Head of caudate nucleus (tissue), 42 donors: ENCODE measurements at regions not wholly inside any gene's neighbourhood (a gene's known extent, or its start where the extent isn't known, plus 50 kb on each side); places are given as distances from the start of the nearest gene placed in this dataset.
"Not testable (repeated sequence)": the region's sequence is repeated elsewhere in the genome, so short reads cannot be mapped to it uniquely, and the experiment has no call there.

Experiments
- DNase-seq, 42 donors: peaks; one replicate each; pipeline versions ENCODE4 v3.0.0 to v3.0.0-alpha.2; 2020 to 2021; ENCODE audit warnings: mixed read lengths in 7 of 42
- intact Hi-C: fragments of 100-400 bp; cut with DNase I; formaldehyde crosslinking; loops from one replicate; pipeline ENCODE4 v1.15.0; 2022

GRCh38 chr12:114056351-114056750 lies 90.2 kb upstream of the RBM19 start:
- intact Hi-C loops, DNase-seq: not testable (repeated sequence)

GRCh38 chr12:114054982-114055381 lies 88.9 kb upstream of the RBM19 start:
- no peak for DNase-seq
- intact Hi-C loops: no loop called here

- DNase-seq: no peak
- intact Hi-C loops: no loop called here
These were observed 80.3 kb upstream of the RBM19 start for GRCh38 chr12:114046236-114046998.

- DNase-seq: no peak
- intact Hi-C loops: no loop called here
These were observed 79.2 kb upstream of the RBM19 start for GRCh38 chr12:114045349-114045748.

GRCh38 chr12:114041590-114041989 lies 75.5 kb upstream of the RBM19 start:
- intact Hi-C loops: no loop called here
- DNase-seq: no peak

GRCh38 chr12:114041136-114041535 lies 75.0 kb upstream of the RBM19 start:
- no peak for DNase-seq
- intact Hi-C loops: no loop called here

GRCh38 chr12:114038962-114039361 lies 72.8 kb upstream of the RBM19 start:
- no peak for DNase-seq
- intact Hi-C loops: no loop called here

GRCh38 chr12:114032801-114033200 lies 66.7 kb upstream of the RBM19 start:
- intact Hi-C loops: no loop called here
- no peak for DNase-seq

- no peak for DNase-seq
- intact Hi-C loops: no loop called here
These were observed 64.3 kb upstream of the RBM19 start for GRCh38 chr12:114030451-114030850.

- intact Hi-C loops: no loop called here
- no peak for DNase-seq
These were observed 60.7 kb upstream of the RBM19 start for GRCh38 chr12:114026805-114027204.

- DNase-seq: no peak
- intact Hi-C loops: no loop called here
These were observed 59.8 kb upstream of the RBM19 start for GRCh38 chr12:114025935-114026334.

GRCh38 chr12:114022081-114022480 lies 56.0 kb upstream of the RBM19 start:
- intact Hi-C loops: not testable (repeated sequence)

GRCh38 chr12:114018669-114019068 lies 52.5 kb upstream of the RBM19 start:
- no peak for DNase-seq
- intact Hi-C loops: no loop called here

More at GRCh38 chr12:114022081-114022480, 56.0 kb upstream of the RBM19 start:
- not testable (repeated sequence) for DNase-seq
